ENCODE measurements at regions not wholly inside any gene's neighbourhood (a gene's known extent, or its start where the extent isn't known, plus 50 kb on each side); places are given as distances from the start of the nearest gene placed in this dataset.

DNA sequence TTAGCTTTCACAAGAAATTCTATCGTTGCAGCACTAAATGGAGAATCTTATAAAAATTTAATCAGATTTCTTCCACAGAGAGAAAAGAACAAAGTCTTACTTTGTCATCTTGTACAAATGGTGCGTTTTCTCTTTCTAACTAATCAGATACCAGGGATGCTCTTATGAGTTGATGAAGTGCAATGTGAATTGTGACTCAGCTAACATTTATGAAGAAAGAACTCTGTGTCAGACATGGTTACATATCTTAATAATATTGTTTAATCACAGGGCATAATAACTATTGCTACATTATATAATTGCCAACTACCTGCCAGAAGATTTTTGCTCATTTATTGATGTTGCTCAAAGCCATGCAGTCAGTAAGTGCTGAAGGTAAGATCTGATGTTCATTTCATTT lies 465.0 kb downstream of the CCDC85A start:
- TF ChIP-seq, protein P1, sequence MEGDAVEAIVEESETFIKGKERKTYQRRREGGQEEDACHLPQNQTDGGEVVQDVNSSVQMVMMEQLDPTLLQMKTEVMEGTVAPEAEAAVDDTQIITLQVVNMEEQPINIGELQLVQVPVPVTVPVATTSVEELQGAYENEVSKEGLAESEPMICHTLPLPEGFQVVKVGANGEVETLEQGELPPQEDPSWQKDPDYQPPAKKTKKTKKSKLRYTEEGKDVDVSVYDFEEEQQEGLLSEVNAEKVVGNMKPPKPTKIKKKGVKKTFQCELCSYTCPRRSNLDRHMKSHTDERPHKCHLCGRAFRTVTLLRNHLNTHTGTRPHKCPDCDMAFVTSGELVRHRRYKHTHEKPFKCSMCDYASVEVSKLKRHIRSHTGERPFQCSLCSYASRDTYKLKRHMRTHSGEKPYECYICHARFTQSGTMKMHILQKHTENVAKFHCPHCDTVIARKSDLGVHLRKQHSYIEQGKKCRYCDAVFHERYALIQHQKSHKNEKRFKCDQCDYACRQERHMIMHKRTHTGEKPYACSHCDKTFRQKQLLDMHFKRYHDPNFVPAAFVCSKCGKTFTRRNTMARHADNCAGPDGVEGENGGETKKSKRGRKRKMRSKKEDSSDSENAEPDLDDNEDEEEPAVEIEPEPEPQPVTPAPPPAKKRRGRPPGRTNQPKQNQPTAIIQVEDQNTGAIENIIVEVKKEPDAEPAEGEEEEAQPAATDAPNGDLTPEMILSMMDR (IDR thresholded peaks at IDR 0.05): no peak
- no peak for TF ChIP-seq POLR2A (IDR thresholded peaks at IDR 0.05)
